OCI-LY1 (cell line): ENCODE measurements at regions not wholly inside any gene's neighbourhood (a gene's known extent, or its start where the extent isn't known, plus 50 kb on each side); places are given as distances from the start of the nearest gene placed in this dataset.

Experiments
- H2AFZ ChIP-seq: fragments of 200-600 bp; sonication (generic), shearing (Covaris generic); 2 replicates; pipeline ENCODE4 v1.6.0; 2014; ENCODE audit warnings: antibody characterized with exemption, mild to moderate bottlenecking, low read length
- H3F3A ChIP-seq: fragments of 200-600 bp; sonication (generic), shearing (Covaris generic); 2 replicates; pipeline ENCODE4 v1.6.0; 2014; ENCODE audit warnings: mild to moderate bottlenecking, antibody characterized with exemption, low read length, moderate library complexity; ENCODE audit not compliant: insufficient read depth
- H3K27ac ChIP-seq: fragments of 200-600 bp; sonication (generic); 2 replicates; pipeline ENCODE4 v1.5.1; 2014; ENCODE audit warnings: low read length, mixed run types, mild to moderate bottlenecking, low read depth; ENCODE audit not compliant: poor library complexity, severe bottlenecking
- H3K27me3 ChIP-seq: fragments of 200-600 bp; sonication (generic); 2 replicates; pipeline ENCODE4 v1.6.0; 2014; ENCODE audit warnings: antibody characterized with exemption, mild to moderate bottlenecking, low read length, moderate library complexity; ENCODE audit not compliant: insufficient read depth
- H3K36me3 ChIP-seq: fragments of 200-600 bp; sonication (generic); 2 replicates; pipeline ENCODE4 v1.6.1; 2014; ENCODE audit warnings: mild to moderate bottlenecking, antibody characterized with exemption, low read length, moderate library complexity, mixed read lengths; ENCODE audit not compliant: insufficient read depth
- H3K4me1 ChIP-seq: fragments of 200-600 bp; sonication (generic); 2 replicates; pipeline ENCODE4 v1.5.1; 2014; ENCODE audit warnings: mild to moderate bottlenecking, low read length, moderate library complexity; ENCODE audit not compliant: insufficient read depth, severe bottlenecking
- H3K4me2 ChIP-seq: fragments of 200-600 bp; sonication (generic), shearing (Covaris generic); 2 replicates; pipeline ENCODE4 v1.6.1; 2014; ENCODE audit warnings: low read length
- H3K4me3 ChIP-seq: fragments of 200-600 bp; sonication (generic); 2 replicates; pipeline ENCODE4 v1.5.1; 2014; ENCODE audit warnings: low read length, low read depth, mild to moderate bottlenecking, mixed read lengths; ENCODE audit not compliant: poor library complexity, severe bottlenecking
- H3K79me2 ChIP-seq: fragments of 200-600 bp; shearing (Covaris generic); 2 replicates; pipeline ENCODE4 v1.6.1; 2016; ENCODE audit warnings: mixed run types, low read length, mixed read lengths; ENCODE audit not compliant: insufficient read depth
- H3K9ac ChIP-seq: fragments of 200-600 bp; sonication (generic), shearing (Covaris generic); 2 replicates; pipeline ENCODE4 v1.6.1; 2014; ENCODE audit warnings: mild to moderate bottlenecking, low read length, mixed read lengths
- H3K9me2 ChIP-seq: fragments of 200-600 bp; sonication (generic), shearing (Covaris generic); 2 replicates; pipeline ENCODE4 v1.6.1; 2014; ENCODE audit warnings: low read depth, mild to moderate bottlenecking, low read length, mixed read lengths
- H3K9me3 ChIP-seq: fragments of 200-600 bp; shearing (Covaris generic); 2 replicates; pipeline ENCODE4 v1.6.1; 2014; ENCODE audit warnings: low read length, mixed read lengths
- H4K20me1 ChIP-seq: fragments of 200-600 bp; sonication (generic), shearing (Covaris generic); 2 replicates; pipeline ENCODE4 v1.6.0; 2016; ENCODE audit warnings: mild to moderate bottlenecking, low read length; ENCODE audit not compliant: insufficient read depth
- CTCF ChIP-seq: fragments of 200-600 bp; sonication (generic), shearing (Covaris generic); IDR thresholded peaks from 2 replicates; pipeline ENCODE4 v1.5.1; 2017; ENCODE audit warnings: mild to moderate bottlenecking, antibody characterized with exemption, low read length, moderate library complexity, mixed read lengths
- EZH2 ChIP-seq: fragments of 200-600 bp; sonication (generic), shearing (Covaris generic); IDR thresholded peaks from 2 replicates; pipeline ENCODE4 v1.8.0; 2017; ENCODE audit warnings: borderline replicate concordance, mixed run types, mild to moderate bottlenecking, antibody characterized with exemption, low read length, moderate library complexity, mixed read lengths

GRCh38 chr4:23237771-23238170 is 545.0 kb downstream of the GBA3 start:
- Histone ChIP-seq H3K4me3 (no peak overlapping the region), H3K4me1 (no peaks in the 10 kb centered on the region), H3K79me2 (no peaks in the 10 kb centered on the region), H3K27me3 (no peaks in the 10 kb centered on the region), H3K9me2 (no peaks in the 10 kb centered on the region), H3K9me3 (no peaks in the 10 kb centered on the region), H2AFZ (no peak overlapping the region), H3K27ac (no peak overlapping the region), H4K20me1 (no peaks in the 10 kb centered on the region), H3K36me3 (no peaks in the 10 kb centered on the region), H3F3A (no peaks in the 10 kb centered on the region), H3K9ac (no peak overlapping the region), H3K4me2 (no peak overlapping the region)
- TF ChIP-seq EZH2 = no peak
- no peak for TF ChIP-seq CTCF

- Histone ChIP-seq H4K20me1 (no peaks in the 10 kb centered on the region), H3K4me3 (no peak overlapping the region), H3K36me3 (no peaks in the 10 kb centered on the region), H3K9me2 (no peaks in the 10 kb centered on the region), H3K4me2 (no peak overlapping the region), H3F3A (no peaks in the 10 kb centered on the region), H3K9me3 (no peaks in the 10 kb centered on the region), H3K4me1 (no peaks in the 10 kb centered on the region), H3K27ac (no peak overlapping the region), H2AFZ (no peak overlapping the region), H3K9ac (no peak overlapping the region), H3K79me2 (no peaks in the 10 kb centered on the region), H3K27me3 (no peaks in the 10 kb centered on the region)
- TF ChIP-seq EZH2 = no peak
- no peak for TF ChIP-seq CTCF
These were observed 543.1 kb downstream of the GBA3 start for GRCh38 chr4:23235628-23236390.

- Histone ChIP-seq H4K20me1 (no peaks in the 10 kb centered on the region), H3K9me2 (no peaks in the 10 kb centered on the region), H3K9ac (no peak overlapping the region), H3K79me2 (no peaks in the 10 kb centered on the region), H3K4me3 (no peak overlapping the region), H2AFZ (no peak overlapping the region), H3K27me3 (no peaks in the 10 kb centered on the region), H3K27ac (no peak overlapping the region), H3K9me3 (no peaks in the 10 kb centered on the region), H3K36me3 (no peaks in the 10 kb centered on the region), H3K4me1 (no peaks in the 10 kb centered on the region), H3F3A (no peaks in the 10 kb centered on the region), H3K4me2 (no peak overlapping the region)
- TF ChIP-seq EZH2 (no peak), CTCF (no peak)
These were observed 542.0 kb downstream of the GBA3 start for GRCh38 chr4:23234716-23235115.
